Stimulated activated naive CD8-positive, alpha-beta T cell treated with anti-CD3 and anti-CD28 coated beads, Interleukin-15, Interleukin-2, amounts not matched to agents 100 U/mL and 50 U/mL, for 24 hours (primary cell): ENCODE measurements at regions not wholly inside any gene's neighbourhood (a gene's known extent, or its start where the extent isn't known, plus 50 kb on each side); places are given as distances from the start of the nearest gene placed in this dataset.
"Not testable (repeated sequence)": the region's sequence is repeated elsewhere in the genome, so short reads cannot be mapped to it uniquely, and the experiment has no call there.

ENCODE experiments used
- ATAC-seq: fragments of 150-1000 bp; cut with Tn5 transposase; one replicate; pipeline ENCODE4 v1.10.0; 2021
- DNase-seq: peaks from one replicate; pipeline ENCODE4 v3.0.0; 2021

DNA sequence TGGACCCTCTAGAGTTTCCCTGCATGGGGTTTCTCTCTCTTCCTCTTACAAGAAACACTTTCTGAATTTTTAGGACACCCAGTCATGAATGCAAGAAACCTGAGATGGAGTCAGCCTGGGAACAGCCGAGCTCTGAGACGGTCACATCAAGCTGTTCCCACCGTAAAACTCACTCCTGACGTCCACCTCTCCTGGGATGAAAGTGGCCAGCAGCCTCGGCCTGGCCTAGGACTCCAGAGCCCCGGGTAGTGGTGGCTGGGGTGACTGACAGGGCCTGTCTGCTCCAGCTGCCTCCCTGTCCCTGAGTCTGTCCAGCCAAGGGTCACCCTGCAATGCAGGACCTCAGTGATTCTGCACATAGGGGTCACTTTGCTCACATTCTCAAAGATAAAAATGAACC is 217.8 kb downstream of the SHOX start:
- no peak for ATAC-seq

DNA sequence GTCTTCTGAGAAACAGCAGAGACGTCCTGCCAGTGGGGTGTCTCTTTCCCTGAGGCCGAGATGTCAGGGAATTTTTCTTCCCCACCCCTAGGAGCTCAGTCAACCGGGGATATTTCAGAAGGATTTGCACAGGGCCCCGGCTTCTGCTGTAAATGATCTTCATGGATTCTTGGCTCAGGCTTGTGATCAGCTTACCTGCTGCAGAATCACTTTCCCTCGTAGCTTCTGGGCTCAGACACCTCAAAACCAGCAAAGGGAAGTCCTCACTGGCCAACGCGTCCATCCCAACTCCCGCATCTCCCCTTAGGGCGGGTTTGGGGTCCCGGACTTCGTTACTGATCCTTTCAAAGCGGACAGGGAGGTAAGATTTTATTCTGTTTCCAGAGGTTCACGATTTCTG is 212.7 kb downstream of the SHOX start:
- DNase-seq (no peak), ATAC-seq (no peak)

More for the DNA sequence above, 217.8 kb downstream of the SHOX start:
- no peak for DNase-seq

- ATAC-seq (no peak), DNase-seq (no peak)
Measured at GRCh38 chrX:840556-840955, 210.0 kb downstream of the SHOX start.

DNA sequence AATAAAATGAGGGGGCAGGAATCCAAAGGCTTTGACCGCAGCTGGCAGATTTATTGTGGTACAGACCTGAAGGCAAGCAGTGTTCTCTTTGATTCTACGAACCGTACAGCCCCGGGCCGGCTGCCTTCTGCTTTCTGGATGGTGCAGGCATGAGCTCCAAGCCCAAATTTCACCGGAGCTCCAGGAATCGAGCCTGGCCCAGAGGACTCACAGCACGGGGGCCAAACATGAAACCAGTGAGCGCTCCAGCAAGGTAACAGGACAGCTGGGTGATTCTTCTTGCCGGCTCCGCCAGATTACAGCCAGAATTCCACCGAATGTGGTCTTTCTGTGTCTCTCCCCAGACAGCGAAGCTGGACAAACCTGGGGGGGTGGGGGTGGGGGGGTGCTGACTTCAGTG is 208.1 kb downstream of the SHOX start:
- ATAC-seq, DNase-seq: not testable (repeated sequence)

DNA sequence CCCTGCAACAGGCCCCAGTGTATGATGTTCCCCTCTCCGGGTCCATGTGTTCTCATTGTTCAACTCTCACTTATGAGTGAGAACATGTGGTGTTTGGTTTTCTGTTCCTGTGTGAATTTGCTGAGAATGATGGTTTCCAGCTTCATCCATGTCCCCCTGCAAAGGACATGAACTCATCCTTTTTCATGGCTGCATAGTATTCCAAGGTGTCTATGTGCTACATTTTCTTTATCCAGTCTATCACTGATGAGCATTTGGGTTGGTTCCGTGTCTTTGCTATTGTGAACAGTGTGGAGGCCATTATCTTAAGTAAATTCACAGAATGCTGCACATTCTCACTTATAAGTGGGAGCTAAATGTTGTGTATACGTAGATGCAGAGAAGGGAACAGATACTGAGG is 205.3 kb downstream of the SHOX start:
- not testable (repeated sequence) for DNase-seq, ATAC-seq

DNA sequence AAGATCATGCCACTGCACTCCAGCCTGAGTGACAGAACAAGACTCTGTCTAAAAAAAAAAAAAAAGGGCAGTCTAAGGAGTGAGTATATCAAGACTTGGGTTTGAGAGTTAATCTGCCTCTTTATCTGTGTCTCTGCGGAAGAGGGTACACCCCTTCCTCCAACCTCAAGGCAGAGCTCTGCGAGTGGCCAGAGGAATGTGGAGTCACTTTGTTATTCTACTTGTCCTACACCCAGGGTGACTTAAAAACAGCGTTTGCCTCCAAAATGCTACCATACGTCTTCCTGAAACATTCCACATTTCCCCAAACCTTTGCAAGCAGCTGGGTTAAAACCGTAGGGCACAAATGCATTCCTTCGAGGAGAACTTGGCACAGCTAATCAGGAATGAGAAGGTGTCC is 199.9 kb downstream of the SHOX start:
- no peak for ATAC-seq
- no peak for DNase-seq

DNA sequence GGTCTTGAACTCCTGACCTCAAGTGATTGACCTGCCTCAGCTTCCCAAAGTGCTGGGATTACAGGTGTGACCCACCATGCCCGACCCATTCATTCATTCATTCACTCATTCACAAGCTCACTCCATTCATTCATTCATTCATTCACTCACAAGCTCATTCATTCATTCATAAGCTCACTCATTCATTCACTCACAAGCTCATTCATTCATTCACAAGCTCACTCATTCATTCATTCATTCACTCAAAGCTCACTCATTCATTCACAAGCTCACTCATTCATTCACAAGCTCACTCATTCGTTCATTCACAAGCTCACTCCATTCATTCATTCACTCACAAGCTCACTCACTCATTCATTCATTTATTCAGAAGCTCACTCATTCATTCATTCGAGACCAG is 198.6 kb downstream of the SHOX start:
- ATAC-seq (no peak), DNase-seq (no peak)

DNA sequence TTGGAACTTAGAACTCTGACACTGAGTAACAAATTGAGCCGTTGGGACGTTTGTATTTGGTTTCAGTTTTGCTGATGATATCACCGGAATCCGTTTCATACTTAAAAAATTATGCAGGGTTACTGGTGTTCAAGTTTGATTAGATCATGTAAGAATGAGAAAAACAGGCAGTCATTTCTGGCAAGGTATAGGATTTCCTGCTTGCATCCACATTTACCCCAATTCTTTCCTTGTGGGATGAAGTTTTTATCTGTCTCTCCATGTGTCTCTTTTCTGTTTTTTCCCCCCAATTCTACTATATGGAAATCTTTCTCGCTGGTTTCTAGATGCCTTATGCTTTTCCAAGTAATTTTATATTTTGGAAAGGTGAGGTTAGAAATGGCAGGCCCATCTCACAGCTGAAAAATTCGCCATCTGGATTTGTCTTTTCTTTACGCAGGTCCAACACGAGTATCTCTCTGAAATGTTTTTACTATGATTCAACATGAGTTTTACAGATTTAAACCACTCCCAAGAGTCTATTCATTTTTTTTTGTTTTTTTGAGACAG is 197.9 kb downstream of the SHOX start:
- DNase-seq (no peak), ATAC-seq (no peak)

DNA sequence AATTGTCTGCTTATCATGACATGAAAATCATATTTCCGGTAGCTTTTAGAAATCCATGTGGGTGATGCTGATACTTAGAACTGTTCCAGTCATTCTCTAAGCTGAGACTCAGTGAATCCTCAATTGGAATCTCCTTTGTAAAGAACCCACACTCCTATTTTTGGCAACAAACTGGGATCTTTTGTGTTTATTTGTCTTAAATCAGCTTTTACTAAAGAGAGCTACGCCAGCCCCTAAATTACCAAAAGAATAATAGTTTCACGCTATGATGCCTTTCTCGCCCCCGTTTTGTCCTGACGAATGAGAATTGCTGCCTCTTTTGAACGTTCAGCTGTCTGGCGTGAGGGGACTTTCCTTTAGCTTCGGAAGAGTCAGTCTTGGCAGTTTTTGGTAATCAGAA is 195.9 kb downstream of the SHOX start:
- ATAC-seq (no peak), DNase-seq (no peak)

- no peak for DNase-seq
- no peak for ATAC-seq
Measured at GRCh38 chrX:825991-826390, 195.4 kb downstream of the SHOX start.

GRCh38 chrX:823073-823472 is 192.5 kb downstream of the SHOX start:
- not testable (repeated sequence) for ATAC-seq, DNase-seq

GRCh38 chrX:821327-822107 is 190.9 kb downstream of the SHOX start:
- ATAC-seq, result no peak
- DNase-seq, result no peak

DNA sequence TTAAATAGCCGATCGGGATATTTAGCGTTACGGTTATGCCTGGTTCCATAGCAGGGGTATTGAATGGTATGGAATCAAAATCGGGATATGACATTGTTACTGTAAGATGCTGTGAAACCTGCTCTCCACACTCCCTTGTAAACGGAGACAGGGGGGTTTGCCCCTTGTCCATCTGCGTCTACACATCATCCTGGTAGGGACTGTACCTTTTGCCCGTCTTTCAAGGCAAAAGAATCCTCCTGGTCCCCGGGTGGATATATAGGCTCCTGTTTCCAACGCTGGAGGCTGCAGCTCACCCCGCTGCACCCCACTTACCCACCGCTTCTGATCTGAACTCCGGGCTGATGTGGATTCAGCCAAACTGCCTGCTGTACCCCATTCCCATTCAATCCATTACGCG is 189.1 kb downstream of the SHOX start:
- no peak for ATAC-seq
- DNase-seq, result no peak

- DNase-seq, result no peak
- no peak for ATAC-seq
Measured at GRCh38 chrX:817759-818300, 187.2 kb downstream of the SHOX start.

GRCh38 chrX:817147-817546 is 186.6 kb downstream of the SHOX start:
- not testable (repeated sequence) for ATAC-seq

GRCh38 chrX:816411-816810 is 185.8 kb downstream of the SHOX start:
- ATAC-seq, result no peak

More at GRCh38 chrX:817147-817546, 186.6 kb downstream of the SHOX start:
- not testable (repeated sequence) for DNase-seq

DNA sequence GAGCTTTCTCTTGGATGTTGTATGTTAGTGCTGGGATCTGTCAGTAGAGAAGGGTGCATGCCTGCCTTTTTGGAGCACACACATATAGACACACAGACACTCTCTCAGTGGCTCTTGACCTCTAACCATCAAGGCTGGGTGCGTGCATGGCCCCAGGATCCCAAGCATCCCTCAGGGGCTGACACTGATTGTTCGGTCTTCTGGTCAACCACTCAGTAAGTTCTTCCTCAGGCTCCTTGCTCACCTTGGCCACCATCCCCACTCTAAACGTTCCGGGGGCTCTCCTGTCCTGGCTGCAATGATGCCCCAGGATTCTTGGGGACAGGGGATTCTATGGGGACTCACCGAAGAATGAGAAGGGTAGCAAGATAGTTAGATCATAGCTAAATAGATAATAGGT is 179.6 kb downstream of the SHOX start:
- DNase-seq, result no peak
- no peak for ATAC-seq

More at GRCh38 chrX:816411-816810, 185.8 kb downstream of the SHOX start:
- no peak for DNase-seq

- DNase-seq (no peak), ATAC-seq (no peak)
Measured at GRCh38 chrX:809081-809480, 178.5 kb downstream of the SHOX start.

DNA sequence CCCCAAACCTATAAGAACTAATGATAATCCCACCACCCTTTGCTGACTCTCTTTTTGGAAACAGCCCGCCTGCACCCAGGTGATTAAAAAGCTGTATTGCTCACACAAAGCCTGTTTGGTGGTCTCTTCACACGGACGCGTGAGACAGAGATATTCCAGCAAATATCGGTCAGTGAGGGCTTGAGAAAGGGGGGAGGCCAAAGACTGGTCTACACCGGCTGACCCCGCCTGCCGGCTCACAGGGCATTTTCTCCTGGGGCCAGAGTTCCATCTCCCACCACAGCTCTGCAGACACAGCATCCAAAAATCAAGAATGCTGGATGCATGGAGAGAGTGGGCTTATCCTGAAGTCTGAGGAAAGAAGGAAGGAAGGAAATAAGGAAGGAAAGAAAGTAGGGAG is 176.0 kb downstream of the SHOX start:
- ATAC-seq (no peak), DNase-seq (no peak)

GRCh38 chrX:805988-806387 is 175.4 kb downstream of the SHOX start:
- ATAC-seq (no peak), DNase-seq (no peak)

- ATAC-seq (no peak), DNase-seq (no peak)
Measured at GRCh38 chrX:805103-805670, 174.6 kb downstream of the SHOX start.

GRCh38 chrX:802846-803245 is 172.3 kb downstream of the SHOX start:
- ATAC-seq (no peak), DNase-seq (no peak)

- ATAC-seq (no peak), DNase-seq (no peak)
Measured at GRCh38 chrX:799808-800207, 169.2 kb downstream of the SHOX start.
